ENCODE measurements at regions not wholly inside any gene's neighbourhood (a gene's known extent, or its start where the extent isn't known, plus 50 kb on each side); places are given as distances from the start of the nearest gene placed in this dataset.

GRCh38 chr3:194869482-194870169 lies 183.9 kb downstream of the FAM43A start:
- H3K36me3 ChIP-seq, result no peaks in the 10 kb centered on the region
- TF ChIP-seq CTCF (IDR thresholded peaks at IDR 0.05), result no peak
- H3K4me3 ChIP-seq, result no peak overlapping the region
- no peak for ATAC-seq (ENCODE audit: insufficient number of reproducible peaks, low FRiP score, low read depth)
- no peaks in the 10 kb centered on the region for H3K9me3 ChIP-seq
- H3K27me3 ChIP-seq (replicated peaks; ENCODE audit: insufficient read depth), result no peaks in the 10 kb centered on the region
- H3K27ac ChIP-seq, result no peak overlapping the region
- peaks cover 0 to 11% of the 10 kb centered on the region in 2 donors for H3K4me1 ChIP-seq (ENCODE audit: control insufficient read depth in 1 of 2, low read depth in 2 of 2)
- no peak for DNase-seq (ENCODE audit: low spot score)

- H3K4me1 ChIP-seq (ENCODE audit: control insufficient read depth in 1 of 2, low read depth in 2 of 2), result peaks cover 0 to 15% of the 10 kb centered on the region in 2 donors
- TF ChIP-seq CTCF (IDR thresholded peaks at IDR 0.05), result no peak
- no peaks in the 10 kb centered on the region for H3K36me3 ChIP-seq
- ATAC-seq (ENCODE audit: insufficient number of reproducible peaks, low FRiP score, low read depth), result no peak
- H3K4me3 ChIP-seq, result no peak overlapping the region
- DNase-seq (ENCODE audit: low spot score), result no peak
- no peak overlapping the region for H3K27ac ChIP-seq
- no peaks in the 10 kb centered on the region for H3K27me3 ChIP-seq (replicated peaks; ENCODE audit: insufficient read depth)
- no peaks in the 10 kb centered on the region for H3K9me3 ChIP-seq
Observed at GRCh38 chr3:194870394-194871110, 184.9 kb downstream of the FAM43A start.

GRCh38 chr3:194871143-194871863 lies 185.6 kb downstream of the FAM43A start:
- H3K27me3 ChIP-seq (replicated peaks; ENCODE audit: insufficient read depth), result no peaks in the 10 kb centered on the region
- H3K4me3 ChIP-seq, result no peak overlapping the region
- H3K27ac ChIP-seq, result no peak overlapping the region
- no peaks in the 10 kb centered on the region for H3K9me3 ChIP-seq
- no peak for TF ChIP-seq CTCF (IDR thresholded peaks at IDR 0.05)
- ATAC-seq (ENCODE audit: insufficient number of reproducible peaks, low FRiP score, low read depth) (no peak), DNase-seq (ENCODE audit: low spot score) (no peak)
- H3K4me1 ChIP-seq (ENCODE audit: control insufficient read depth in 1 of 2, low read depth in 2 of 2), result peaks cover 0 to 22% of the 10 kb centered on the region in 2 donors
- no peaks in the 10 kb centered on the region for H3K36me3 ChIP-seq

GRCh38 chr3:194871864-194872668 lies 186.4 kb downstream of the FAM43A start:
- Histone ChIP-seq H3K27ac (no peak overlapping the region), H3K4me1 (ENCODE audit: control insufficient read depth in 1 of 2, low read depth in 2 of 2) (peaks cover 7 to 30% of the 10 kb centered on the region in 2 donors), H3K9me3 (no peaks in the 10 kb centered on the region), H3K4me3 (no peak overlapping the region), H3K36me3 (no peaks in the 10 kb centered on the region), H3K27me3 (replicated peaks; ENCODE audit: insufficient read depth) (no peaks in the 10 kb centered on the region)
- no peak for ATAC-seq (ENCODE audit: insufficient number of reproducible peaks, low FRiP score, low read depth)
- TF ChIP-seq CTCF (IDR thresholded peaks at IDR 0.05), result no peak
- DNase-seq (ENCODE audit: low spot score), result no peak

All from thoracic aorta (tissue), 2 donors.